ENCODE measurements at regions not wholly inside any gene's neighbourhood (a gene's known extent, or its start where the extent isn't known, plus 50 kb on each side); places are given as distances from the start of the nearest gene placed in this dataset.
"Not testable (repeated sequence)": the region's sequence is repeated elsewhere in the genome, so short reads cannot be mapped to it uniquely, and the experiment has no call there.

DNA sequence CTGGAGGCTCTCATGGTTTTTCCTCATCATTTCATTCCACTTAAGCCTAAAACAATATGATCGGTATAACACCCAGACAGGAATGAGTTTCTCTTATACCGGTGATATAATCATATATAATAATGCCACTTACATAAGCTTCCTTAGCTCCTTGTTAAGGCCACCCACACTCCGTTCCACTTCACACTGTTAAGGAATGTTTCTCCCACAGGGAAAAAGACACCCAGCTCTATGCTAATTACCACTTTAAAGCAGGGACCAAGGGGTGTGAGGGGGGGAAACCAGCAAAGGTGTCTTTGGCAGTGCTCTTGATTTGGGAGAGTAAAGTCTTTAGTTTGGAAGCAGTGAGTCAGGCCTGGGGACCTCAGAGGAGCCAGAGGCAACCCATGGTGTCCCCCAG, 245.4 kb downstream of the NPIPA7 start:
- TF ChIP-seq, protein P1, sequence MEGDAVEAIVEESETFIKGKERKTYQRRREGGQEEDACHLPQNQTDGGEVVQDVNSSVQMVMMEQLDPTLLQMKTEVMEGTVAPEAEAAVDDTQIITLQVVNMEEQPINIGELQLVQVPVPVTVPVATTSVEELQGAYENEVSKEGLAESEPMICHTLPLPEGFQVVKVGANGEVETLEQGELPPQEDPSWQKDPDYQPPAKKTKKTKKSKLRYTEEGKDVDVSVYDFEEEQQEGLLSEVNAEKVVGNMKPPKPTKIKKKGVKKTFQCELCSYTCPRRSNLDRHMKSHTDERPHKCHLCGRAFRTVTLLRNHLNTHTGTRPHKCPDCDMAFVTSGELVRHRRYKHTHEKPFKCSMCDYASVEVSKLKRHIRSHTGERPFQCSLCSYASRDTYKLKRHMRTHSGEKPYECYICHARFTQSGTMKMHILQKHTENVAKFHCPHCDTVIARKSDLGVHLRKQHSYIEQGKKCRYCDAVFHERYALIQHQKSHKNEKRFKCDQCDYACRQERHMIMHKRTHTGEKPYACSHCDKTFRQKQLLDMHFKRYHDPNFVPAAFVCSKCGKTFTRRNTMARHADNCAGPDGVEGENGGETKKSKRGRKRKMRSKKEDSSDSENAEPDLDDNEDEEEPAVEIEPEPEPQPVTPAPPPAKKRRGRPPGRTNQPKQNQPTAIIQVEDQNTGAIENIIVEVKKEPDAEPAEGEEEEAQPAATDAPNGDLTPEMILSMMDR (IDR thresholded peaks at IDR 0.05; ENCODE audit: low read depth, low read length, poor library complexity, severe bottlenecking), result not testable (repeated sequence)
- not testable (repeated sequence) for TF ChIP-seq EZH2phosphoT487 (IDR thresholded peaks at IDR 0.05; ENCODE audit: borderline replicate concordance, low read length)

All from DOHH2 (cell line).